ENCODE measurements at regions not wholly inside any gene's neighbourhood (a gene's known extent, or its start where the extent isn't known, plus 50 kb on each side); places are given as distances from the start of the nearest gene placed in this dataset.

DNA sequence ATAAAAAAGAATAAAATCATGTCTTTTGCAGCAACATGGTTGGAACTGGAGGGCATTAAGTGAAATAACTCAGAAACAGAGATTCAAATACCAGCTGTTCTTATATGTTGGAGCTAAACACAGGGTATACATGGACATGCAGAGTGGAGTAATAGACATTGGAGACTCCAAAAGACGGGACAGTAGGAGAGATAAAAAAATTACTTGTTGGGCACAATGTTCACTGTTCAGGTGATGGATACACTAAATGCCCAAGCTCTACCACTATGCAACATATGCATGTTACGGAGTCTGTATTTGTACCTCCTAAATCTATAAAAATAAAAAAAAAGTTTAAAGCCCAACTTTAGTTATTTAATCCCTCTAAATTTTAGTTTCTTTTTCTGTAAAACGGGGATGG is 184.6 kb upstream of the TPK1 start:
- H3K27ac Mint-ChIP-seq: no peak overlapping the region
- ChIA-PET CTCF (no interaction called here), POLR2A (no interaction called here)
- H3K4me3 Mint-ChIP-seq: no peak overlapping the region
- Histone ChIP-seq H3K4me3 (ENCODE audit: low read length) (no peak overlapping the region), H3K27me3 (ENCODE audit: insufficient read depth, low read length, poor library complexity, severe bottlenecking) (no peaks in the 10 kb centered on the region), H3K4me1 (ENCODE audit: insufficient read depth, low read length) (no peaks in the 10 kb centered on the region), H3K36me3 (ENCODE audit: insufficient read depth, low read length) (no peaks in the 10 kb centered on the region), H3K27ac (ENCODE audit: low read depth, low read length) (no peak overlapping the region), H3K9me3 (ENCODE audit: low read length) (no peaks in the 10 kb centered on the region)
- DNase-seq: no peak
- H3K9me3 Mint-ChIP-seq: no peaks in the 10 kb centered on the region
- no peaks in the 10 kb centered on the region for H3K36me3 Mint-ChIP-seq
- no peaks in the 10 kb centered on the region for H3K4me1 Mint-ChIP-seq
- H3K27me3 Mint-ChIP-seq: peaks cover 4 to 10% of the 10 kb centered on the region in 2 donors

DNA sequence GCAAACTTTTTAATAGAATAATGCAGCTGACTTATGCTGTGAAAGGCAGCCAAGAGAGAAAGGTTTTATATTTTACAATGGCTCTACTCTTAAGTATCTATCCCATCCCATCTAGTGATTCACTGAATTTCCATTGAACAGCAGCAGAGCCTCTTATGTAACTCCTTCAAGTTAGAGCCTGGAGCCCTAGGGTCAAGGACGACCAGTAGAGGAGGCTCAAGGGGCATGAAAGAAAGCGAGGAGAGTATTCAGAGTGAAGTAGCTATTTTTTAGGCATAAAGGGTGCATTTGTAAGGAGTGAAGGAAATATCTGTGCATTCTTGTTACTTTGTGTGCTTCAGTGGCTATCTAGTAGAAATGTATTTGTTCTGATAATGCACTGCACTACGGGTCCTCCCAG is 180.2 kb upstream of the TPK1 start:
- Mint-ChIP-seq H3K27ac (no peak overlapping the region), H3K4me3 (no peak overlapping the region), H3K9me3 (no peaks in the 10 kb centered on the region), H3K4me1 (no peaks in the 10 kb centered on the region), H3K36me3 (no peaks in the 10 kb centered on the region), H3K27me3 (peaks cover 5 to 14% of the 10 kb centered on the region in 2 donors)
- no peak for DNase-seq
- Histone ChIP-seq H3K9me3 (ENCODE audit: low read length) (no peaks in the 10 kb centered on the region), H3K27ac (ENCODE audit: low read depth, low read length) (no peak overlapping the region), H3K36me3 (ENCODE audit: insufficient read depth, low read length) (no peaks in the 10 kb centered on the region), H3K4me3 (ENCODE audit: low read length) (no peak overlapping the region), H3K4me1 (ENCODE audit: insufficient read depth, low read length) (no peaks in the 10 kb centered on the region), H3K27me3 (ENCODE audit: insufficient read depth, low read length, poor library complexity, severe bottlenecking) (no peaks in the 10 kb centered on the region)
- CTCF ChIA-PET: interaction anchor here (1.2 kb wide), 1 partner anchor 39 kb away, joined by 3 read pairs; no protein-coding TSS in a partner anchor
- POLR2A ChIA-PET: no interaction called here

DNA sequence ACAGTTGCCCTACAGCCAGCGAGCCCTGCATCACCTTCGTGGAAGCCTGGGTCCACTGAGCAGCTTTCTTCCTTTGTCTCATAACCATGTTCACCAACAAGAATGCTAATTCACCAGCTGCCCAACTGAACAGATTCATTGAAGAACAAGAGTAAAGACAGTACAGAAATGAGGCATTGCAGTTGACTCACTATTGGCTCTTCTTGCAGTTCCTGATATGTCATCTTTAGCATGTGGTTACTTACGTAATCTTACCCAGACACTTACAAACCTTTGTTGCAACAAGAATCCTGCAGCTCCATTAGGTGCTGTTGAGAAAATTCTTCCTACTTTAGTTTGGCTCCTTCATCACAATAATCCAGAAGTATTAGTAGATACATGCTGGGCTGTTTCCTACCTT is 174.0 kb upstream of the TPK1 start:
- CTCF ChIA-PET: no interaction called here

DNA sequence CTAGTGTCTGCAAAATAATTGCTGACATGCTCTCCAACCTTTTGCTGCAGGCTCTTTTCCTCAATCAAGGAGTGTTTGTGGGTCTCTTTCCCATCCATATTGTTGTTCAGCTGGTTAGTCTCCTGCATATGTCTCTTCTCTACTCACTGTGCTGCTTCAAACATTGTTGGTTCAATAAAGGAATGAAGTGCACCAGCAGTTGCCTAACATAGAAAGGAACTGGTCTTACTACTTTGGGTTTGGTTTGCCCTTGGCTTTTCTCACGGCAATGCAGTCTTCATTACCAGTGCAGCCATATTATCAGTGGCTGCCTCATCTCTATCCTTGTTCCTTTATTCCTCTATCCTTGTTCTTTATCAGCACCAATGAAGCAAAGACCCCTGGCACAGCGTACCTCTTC is 169.7 kb upstream of the TPK1 start:
- CTCF ChIA-PET: no interaction called here
- Histone ChIP-seq H3K27ac (ENCODE audit: low read depth, low read length) (no peak overlapping the region), H3K9me3 (ENCODE audit: low read length) (no peaks in the 10 kb centered on the region), H3K4me1 (ENCODE audit: insufficient read depth, low read length) (no peaks in the 10 kb centered on the region), H3K27me3 (ENCODE audit: insufficient read depth, low read length, poor library complexity, severe bottlenecking) (no peaks in the 10 kb centered on the region), H3K4me3 (ENCODE audit: low read length) (no peak overlapping the region), H3K36me3 (ENCODE audit: insufficient read depth, low read length) (no peaks in the 10 kb centered on the region)
- no peak overlapping the region for H3K27ac Mint-ChIP-seq
- POLR2A ChIA-PET: no interaction called here
- H3K4me1 Mint-ChIP-seq: no peaks in the 10 kb centered on the region
- peaks cover 5 to 9% of the 10 kb centered on the region in 2 donors for H3K27me3 Mint-ChIP-seq
- peaks cover 0 to 3% (median 0%) of the 10 kb centered on the region in 3 donors for H3K36me3 Mint-ChIP-seq
- no peak for DNase-seq
- no peak overlapping the region for H3K4me3 Mint-ChIP-seq
- peaks cover 6 to 18% (median 11%) of the 10 kb centered on the region in 5 donors for H3K9me3 Mint-ChIP-seq

More for the DNA sequence above, 174.0 kb upstream of the TPK1 start:
- Histone ChIP-seq H3K4me1 (ENCODE audit: insufficient read depth, low read length) (no peaks in the 10 kb centered on the region), H3K4me3 (ENCODE audit: low read length) (no peak overlapping the region), H3K9me3 (ENCODE audit: low read length) (no peaks in the 10 kb centered on the region), H3K27me3 (ENCODE audit: insufficient read depth, low read length, poor library complexity, severe bottlenecking) (no peaks in the 10 kb centered on the region), H3K27ac (ENCODE audit: low read depth, low read length) (no peak overlapping the region), H3K36me3 (ENCODE audit: insufficient read depth, low read length) (no peaks in the 10 kb centered on the region)
- Mint-ChIP-seq H3K4me3 (no peak overlapping the region), H3K4me1 (no peaks in the 10 kb centered on the region), H3K36me3 (no peaks in the 10 kb centered on the region), H3K9me3 (no peaks in the 10 kb centered on the region), H3K27ac (no peak overlapping the region), H3K27me3 (peaks cover 4% of the 10 kb centered on the region in 2 donors)
- no peak for DNase-seq
- POLR2A ChIA-PET: no interaction called here

DNA sequence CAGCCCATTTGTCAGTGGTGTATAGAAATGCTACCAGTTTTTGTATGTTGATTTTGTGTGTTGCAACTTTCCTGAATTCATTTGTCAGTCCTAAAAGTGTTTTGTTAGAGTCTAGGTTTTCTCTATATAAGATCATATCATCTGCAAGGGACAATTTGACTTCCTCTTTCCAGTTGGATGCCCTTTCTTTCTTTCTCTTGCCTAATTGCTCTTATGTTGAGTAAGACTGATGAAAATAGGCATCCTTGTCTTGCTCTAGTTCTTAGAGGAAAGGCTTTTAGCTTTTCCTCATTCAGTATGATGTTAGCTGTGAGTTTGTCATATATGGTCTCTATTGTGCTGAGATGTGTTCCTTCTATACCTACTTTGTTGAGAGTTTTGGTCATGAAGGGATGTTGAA is 161.7 kb upstream of the TPK1 start:
- Histone ChIP-seq H3K9me3 (ENCODE audit: low read length) (peaks cover 5% of the 10 kb centered on the region), H3K36me3 (ENCODE audit: insufficient read depth, low read length) (no peaks in the 10 kb centered on the region), H3K4me3 (ENCODE audit: low read length) (no peak overlapping the region), H3K27ac (ENCODE audit: low read depth, low read length) (no peak overlapping the region), H3K4me1 (ENCODE audit: insufficient read depth, low read length) (no peaks in the 10 kb centered on the region), H3K27me3 (ENCODE audit: insufficient read depth, low read length, poor library complexity, severe bottlenecking) (no peaks in the 10 kb centered on the region)
- DNase-seq: no peak
- Mint-ChIP-seq H3K9me3 (peaks cover 29 to 44% (median 41%) of the 10 kb centered on the region in 5 donors), H3K27ac (no peak overlapping the region), H3K27me3 (peaks cover 0 to 1% of the 10 kb centered on the region in 2 donors), H3K4me1 (peaks cover 0 to 9% (median 8%) of the 10 kb centered on the region in 3 donors), H3K36me3 (no peaks in the 10 kb centered on the region), H3K4me3 (no peak overlapping the region)
- ChIA-PET CTCF (no interaction called here), POLR2A (no interaction called here)

DNA sequence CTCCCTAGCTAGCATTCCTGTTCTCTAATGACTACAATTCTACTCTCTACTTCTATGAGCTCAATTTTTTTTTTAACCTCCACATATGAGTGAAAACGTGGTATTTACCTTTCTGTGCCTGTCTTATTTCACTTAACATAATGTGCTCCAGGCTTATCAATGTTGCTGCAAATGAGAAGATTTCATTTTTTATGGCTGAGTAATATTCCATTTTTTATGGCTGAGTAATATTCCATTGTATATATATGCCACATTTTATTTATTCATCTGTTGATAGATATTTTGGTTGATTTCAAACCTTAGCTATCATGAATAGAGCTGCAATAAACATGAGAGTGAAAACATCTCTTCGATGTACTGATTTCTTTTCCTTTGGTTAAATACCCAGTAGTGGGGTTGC is 159.6 kb upstream of the TPK1 start:
- Histone ChIP-seq H3K4me1 (ENCODE audit: insufficient read depth, low read length) (no peaks in the 10 kb centered on the region), H3K27me3 (ENCODE audit: insufficient read depth, low read length, poor library complexity, severe bottlenecking) (no peaks in the 10 kb centered on the region), H3K27ac (ENCODE audit: low read depth, low read length) (no peak overlapping the region), H3K9me3 (ENCODE audit: low read length) (peaks cover 5% of the 10 kb centered on the region), H3K36me3 (ENCODE audit: insufficient read depth, low read length) (no peaks in the 10 kb centered on the region), H3K4me3 (ENCODE audit: low read length) (no peak overlapping the region)
- CTCF ChIA-PET: no interaction called here
- Mint-ChIP-seq H3K4me1 (peaks cover 0 to 9% (median 8%) of the 10 kb centered on the region in 3 donors), H3K9me3 (peaks cover 18 to 34% (median 27%) of the 10 kb centered on the region in 5 donors), H3K27ac (no peak overlapping the region), H3K36me3 (no peaks in the 10 kb centered on the region), H3K4me3 (no peak overlapping the region), H3K27me3 (peaks cover 0 to 7% of the 10 kb centered on the region in 2 donors)
- POLR2A ChIA-PET: no interaction called here
- no peak for DNase-seq

DNA sequence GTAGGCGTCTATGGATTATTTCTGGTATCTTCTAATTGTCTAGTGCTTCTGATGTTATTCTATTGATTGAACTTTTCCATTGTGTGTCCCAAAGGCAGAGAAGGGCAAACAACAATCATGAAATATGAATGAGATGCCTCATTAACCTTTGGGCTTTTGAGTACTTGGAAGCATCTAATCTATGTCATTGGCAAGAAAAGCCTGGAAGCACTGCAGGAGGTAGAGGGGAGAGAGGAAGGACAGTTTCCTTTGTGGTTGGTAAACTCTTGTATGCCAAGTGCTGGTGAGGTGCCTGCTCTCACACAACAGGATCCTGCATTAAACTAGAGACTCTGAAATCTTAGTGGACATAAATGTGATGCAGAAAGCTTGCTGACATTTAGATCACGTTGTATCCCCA is 155.2 kb upstream of the TPK1 start:
- Mint-ChIP-seq H3K4me3 (no peak overlapping the region), H3K36me3 (no peaks in the 10 kb centered on the region), H3K27me3 (peaks cover 0 to 7% of the 10 kb centered on the region in 2 donors), H3K9me3 (peaks cover 0 to 10% (median 5%) of the 10 kb centered on the region in 5 donors), H3K4me1 (peaks cover 0 to 9% (median 8%) of the 10 kb centered on the region in 3 donors), H3K27ac (no peak overlapping the region)
- no peaks in the 10 kb centered on the region for H3K9me3 ChIP-seq (ENCODE audit: low read length)
- H3K36me3 ChIP-seq (ENCODE audit: insufficient read depth, low read length): no peaks in the 10 kb centered on the region
- H3K27ac ChIP-seq (ENCODE audit: low read depth, low read length): no peak overlapping the region
- ChIA-PET CTCF (no interaction called here), POLR2A (no interaction called here)
- DNase-seq: no peak
- no peak overlapping the region for H3K4me3 ChIP-seq (ENCODE audit: low read length)
- no peaks in the 10 kb centered on the region for H3K4me1 ChIP-seq (ENCODE audit: insufficient read depth, low read length)
- H3K27me3 ChIP-seq (ENCODE audit: insufficient read depth, low read length, poor library complexity, severe bottlenecking): no peaks in the 10 kb centered on the region

DNA sequence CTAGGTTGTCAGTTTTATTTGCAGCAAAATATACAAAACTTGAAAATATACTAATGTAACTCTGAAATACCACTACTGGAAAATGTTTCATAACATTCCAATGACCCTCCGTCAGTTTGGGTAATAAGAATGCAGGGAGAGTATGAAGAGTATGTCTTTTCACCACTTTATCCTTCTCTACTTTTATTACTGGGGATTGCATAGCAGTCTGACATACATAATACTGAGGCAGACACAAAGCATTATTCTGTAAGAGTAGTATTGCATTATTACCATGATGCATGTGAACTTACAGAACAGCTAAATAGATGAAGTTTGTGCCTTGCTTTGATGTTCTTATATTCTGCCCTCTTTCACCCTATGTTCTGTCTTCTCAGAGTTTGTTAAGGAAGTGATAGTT is 151.8 kb upstream of the TPK1 start:
- no peaks in the 10 kb centered on the region for H3K36me3 ChIP-seq (ENCODE audit: insufficient read depth, low read length)
- H3K4me3 ChIP-seq (ENCODE audit: low read length): no peak overlapping the region
- Mint-ChIP-seq H3K36me3 (no peaks in the 10 kb centered on the region), H3K9me3 (no peaks in the 10 kb centered on the region), H3K27ac (no peak overlapping the region), H3K27me3 (peaks cover 0 to 14% of the 10 kb centered on the region in 2 donors), H3K4me1 (no peaks in the 10 kb centered on the region), H3K4me3 (no peak overlapping the region)
- no peaks in the 10 kb centered on the region for H3K4me1 ChIP-seq (ENCODE audit: insufficient read depth, low read length)
- no peaks in the 10 kb centered on the region for H3K27me3 ChIP-seq (ENCODE audit: insufficient read depth, low read length, poor library complexity, severe bottlenecking)
- no peak overlapping the region for H3K27ac ChIP-seq (ENCODE audit: low read depth, low read length)
- H3K9me3 ChIP-seq (ENCODE audit: low read length): no peaks in the 10 kb centered on the region
- CTCF ChIA-PET: no interaction called here
- POLR2A ChIA-PET: no interaction called here
- DNase-seq: no peak

DNA sequence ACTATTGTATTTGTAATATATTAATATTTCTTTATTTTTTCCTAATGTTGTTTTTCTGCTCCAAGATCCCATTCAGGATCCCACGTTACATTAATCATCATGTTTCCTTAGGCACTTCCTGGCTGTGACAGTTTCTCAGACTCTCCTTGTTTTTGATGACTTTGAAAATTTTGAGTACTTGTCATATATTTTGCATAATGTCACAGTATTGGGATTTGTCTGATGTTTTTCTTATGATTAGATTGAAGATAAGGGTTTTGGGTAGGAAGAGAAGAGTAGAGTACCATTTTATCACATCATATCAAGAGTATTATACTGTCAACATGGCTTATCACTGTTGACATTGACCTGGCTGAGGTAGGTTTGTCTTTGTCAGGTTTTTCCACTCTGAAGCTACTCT is 146.3 kb upstream of the TPK1 start:
- H3K4me3 Mint-ChIP-seq: no peak overlapping the region
- Histone ChIP-seq H3K36me3 (ENCODE audit: insufficient read depth, low read length) (no peaks in the 10 kb centered on the region), H3K9me3 (ENCODE audit: low read length) (no peaks in the 10 kb centered on the region), H3K4me1 (ENCODE audit: insufficient read depth, low read length) (no peaks in the 10 kb centered on the region), H3K4me3 (ENCODE audit: low read length) (no peak overlapping the region), H3K27me3 (ENCODE audit: insufficient read depth, low read length, poor library complexity, severe bottlenecking) (no peaks in the 10 kb centered on the region), H3K27ac (ENCODE audit: low read depth, low read length) (no peak overlapping the region)
- H3K36me3 Mint-ChIP-seq: no peaks in the 10 kb centered on the region
- peaks cover 0 to 8% of the 10 kb centered on the region in 2 donors for H3K27me3 Mint-ChIP-seq
- no peak overlapping the region for H3K27ac Mint-ChIP-seq
- no peaks in the 10 kb centered on the region for H3K4me1 Mint-ChIP-seq
- POLR2A ChIA-PET: no interaction called here
- DNase-seq: no peak
- no peaks in the 10 kb centered on the region for H3K9me3 Mint-ChIP-seq
- CTCF ChIA-PET: no interaction called here

Measured in CD8-positive, alpha-beta memory T cell (primary cell).